NCI-H748 (cell line): ENCODE measurements at regions not wholly inside any gene's neighbourhood (a gene's known extent, or its start where the extent isn't known, plus 50 kb on each side); places are given as distances from the start of the nearest gene placed in this dataset.
A peak's percentile ranks its signal among the peaks of the same experiment; 100 is the strongest.

Experiments used
- DNase-seq: peaks from one replicate; lab custom pipeline; 2025; ENCODE audit not compliant: unreplicated experiment; lab: John Stamatoyannopoulos, UW

- DNase-seq = no peak
Observed at GRCh38 chr12:83856803-83857202, 1055.8 kb downstream of the SLC6A15 start.

- no peak for DNase-seq
Observed at GRCh38 chr12:83850531-83850930, 1062.1 kb downstream of the SLC6A15 start.

DNA sequence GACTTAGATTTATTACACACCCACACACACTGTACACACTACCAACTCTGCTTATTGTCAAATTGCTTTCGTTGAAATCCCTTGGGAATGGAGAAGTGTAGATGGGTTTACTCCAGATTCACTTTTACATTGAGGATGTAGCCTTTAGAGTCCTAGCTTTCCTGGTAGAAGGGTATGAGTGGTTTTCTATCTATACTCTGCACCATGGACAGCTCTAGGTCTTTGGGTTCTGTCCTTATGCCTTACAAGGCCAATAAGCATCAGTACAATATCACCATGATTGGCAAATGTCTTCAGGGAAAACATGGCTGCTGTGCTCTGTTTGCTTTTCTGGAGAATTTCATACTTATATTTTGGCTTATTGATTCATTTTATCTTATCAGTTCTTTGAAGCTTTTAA is 1063.9 kb downstream of the SLC6A15 start:
- no peak for DNase-seq

GRCh38 chr12:83843541-83843940 is 1069.1 kb downstream of the SLC6A15 start:
- no peak for DNase-seq

- DNase-seq = no peak
Observed at GRCh38 chr12:83841620-83842019, 1071.0 kb downstream of the SLC6A15 start.

- peak; percentile 84 for DNase-seq
Observed at GRCh38 chr12:83827860-83828259, 1084.7 kb downstream of the SLC6A15 start.

DNA sequence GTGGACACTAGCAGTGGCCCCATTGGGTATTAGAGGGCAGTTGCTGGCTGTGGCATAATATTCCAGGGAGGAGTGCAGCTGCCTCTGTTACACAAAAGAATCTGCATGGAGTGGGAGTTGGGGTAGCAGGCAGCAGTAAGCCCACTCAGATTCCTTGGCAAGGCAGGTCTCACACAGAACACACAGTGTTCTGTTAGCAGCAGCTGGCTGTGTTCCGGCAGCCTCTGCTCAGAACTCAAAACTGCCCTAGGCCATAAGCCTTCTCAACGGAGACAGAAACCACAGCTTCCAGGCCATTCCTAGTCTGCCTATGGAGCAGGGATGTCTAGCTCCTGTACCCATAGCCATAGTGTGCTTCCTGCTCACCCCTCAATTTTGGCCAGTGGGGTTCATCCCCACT is 1085.4 kb downstream of the SLC6A15 start:
- no peak for DNase-seq

DNA sequence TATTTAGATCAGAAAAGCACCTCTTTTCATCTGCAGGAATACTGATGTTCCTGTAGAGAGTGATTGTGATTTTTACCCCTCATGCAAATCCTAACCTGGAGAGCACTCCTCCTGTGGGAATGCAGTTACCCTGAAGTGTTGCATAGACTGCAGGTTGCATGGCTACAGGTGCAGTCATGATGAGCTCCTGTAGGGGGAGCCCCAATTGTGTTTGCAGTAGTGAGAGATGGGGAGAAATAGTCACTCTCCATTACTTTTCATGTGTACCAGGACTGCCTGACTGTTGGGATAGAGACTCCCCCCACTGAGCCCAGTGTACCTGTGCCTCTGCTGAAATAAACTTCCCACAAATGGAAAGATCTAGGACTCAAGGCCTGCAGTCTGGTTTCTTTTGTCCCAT is 1086.5 kb downstream of the SLC6A15 start:
- peak; percentile 58 for DNase-seq

- peak; percentile 62 for DNase-seq
Observed at GRCh38 chr12:83823386-83824045, 1089.1 kb downstream of the SLC6A15 start.

DNA sequence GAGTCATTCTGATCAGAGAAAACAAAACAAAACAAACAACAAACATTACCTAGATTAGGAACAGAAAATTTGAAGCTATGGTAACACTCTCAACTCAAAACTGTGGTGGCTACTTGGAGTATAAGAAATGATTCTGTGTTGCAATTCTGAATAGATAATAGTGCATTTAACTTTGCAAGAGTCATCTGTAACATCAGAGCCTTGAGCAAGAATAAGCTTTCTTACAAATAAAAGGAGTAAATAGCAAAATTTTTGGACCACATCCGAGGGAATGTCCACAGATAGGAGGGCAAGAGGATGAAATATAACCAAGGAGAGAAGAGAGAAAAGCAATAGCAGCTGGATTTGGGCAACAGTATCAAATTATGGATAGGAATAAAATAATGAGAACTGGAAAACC is 1090.6 kb downstream of the SLC6A15 start:
- DNase-seq = no peak

DNA sequence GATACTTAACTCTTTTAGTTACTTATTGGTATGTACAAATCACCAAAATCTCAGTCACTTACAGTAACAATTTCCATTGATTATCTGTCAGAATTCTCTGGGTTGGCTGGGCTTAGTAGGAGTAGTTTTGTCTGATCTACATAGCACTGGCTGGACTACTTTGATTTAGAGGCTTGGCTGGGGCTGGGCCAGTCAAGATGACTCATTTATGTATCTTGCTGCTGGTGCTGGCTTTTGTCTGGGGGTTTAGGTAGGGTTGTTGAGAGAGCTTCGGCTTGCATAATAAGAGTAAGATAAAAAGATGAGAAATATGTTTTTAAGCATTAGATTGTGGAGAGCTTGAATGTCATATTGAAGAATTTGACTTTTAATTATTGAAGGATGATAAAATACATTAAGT is 1093.7 kb downstream of the SLC6A15 start:
- no peak for DNase-seq

DNA sequence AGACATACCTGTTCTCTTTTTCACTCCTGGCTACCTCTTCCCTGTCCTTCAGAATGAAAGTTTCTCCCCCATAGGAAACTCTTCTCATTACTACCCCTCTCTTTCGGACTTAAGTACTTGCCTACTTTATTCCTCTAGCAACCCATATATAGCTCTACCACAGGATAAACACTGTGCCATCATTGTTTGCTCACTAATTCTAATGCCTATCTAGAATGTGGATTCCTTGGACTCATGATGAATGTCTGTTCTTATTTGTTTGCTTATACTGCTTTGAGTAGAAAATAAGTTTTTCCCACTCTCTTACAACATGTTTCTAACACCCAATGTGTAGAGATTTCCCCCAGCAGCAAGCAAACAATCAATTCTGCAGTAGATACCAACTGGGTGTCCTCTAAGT is 1094.9 kb downstream of the SLC6A15 start:
- no peak for DNase-seq

DNA sequence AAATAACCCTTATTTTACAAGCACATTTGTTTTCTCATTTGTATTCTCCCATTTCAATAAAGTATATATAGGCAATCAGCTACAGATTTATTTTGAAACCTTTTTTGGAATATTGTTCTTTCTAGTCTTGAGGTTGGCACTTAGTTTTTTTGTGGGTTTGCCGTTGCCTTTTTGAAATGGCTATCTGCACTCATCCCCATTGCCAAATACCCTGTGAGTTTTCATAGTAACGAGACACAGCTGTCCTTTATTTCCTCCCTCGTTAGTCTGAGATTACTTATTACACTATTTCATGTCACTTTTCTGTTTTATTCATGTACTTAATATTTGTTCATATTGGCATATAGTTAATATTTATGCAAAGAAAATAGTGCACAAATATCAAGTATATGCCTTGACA is 1104.0 kb downstream of the SLC6A15 start:
- no peak for DNase-seq

GRCh38 chr12:83807871-83808270 is 1104.7 kb downstream of the SLC6A15 start:
- no peak for DNase-seq

DNA sequence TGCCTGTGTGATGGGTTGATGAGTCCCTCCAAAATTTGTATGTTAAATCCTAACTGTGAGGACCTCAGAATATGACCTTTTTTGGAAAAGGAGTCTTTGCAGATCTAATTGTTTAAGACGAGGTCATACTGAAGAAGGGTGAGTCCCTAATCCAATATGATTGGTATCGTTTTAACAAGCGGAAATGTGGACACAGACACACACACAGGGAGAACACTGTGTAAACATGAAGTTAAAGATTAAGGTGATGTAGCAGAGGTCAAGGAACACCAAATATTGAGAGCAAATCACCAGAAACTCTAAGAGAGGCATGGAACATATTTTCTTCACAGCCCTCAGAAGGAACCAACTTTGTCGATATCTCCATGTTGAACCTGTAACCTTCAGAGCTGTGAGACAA is 1106.7 kb downstream of the SLC6A15 start:
- DNase-seq = peak; percentile 14

- DNase-seq = no peak
Observed at GRCh38 chr12:83805156-83805772, 1107.3 kb downstream of the SLC6A15 start.

DNA sequence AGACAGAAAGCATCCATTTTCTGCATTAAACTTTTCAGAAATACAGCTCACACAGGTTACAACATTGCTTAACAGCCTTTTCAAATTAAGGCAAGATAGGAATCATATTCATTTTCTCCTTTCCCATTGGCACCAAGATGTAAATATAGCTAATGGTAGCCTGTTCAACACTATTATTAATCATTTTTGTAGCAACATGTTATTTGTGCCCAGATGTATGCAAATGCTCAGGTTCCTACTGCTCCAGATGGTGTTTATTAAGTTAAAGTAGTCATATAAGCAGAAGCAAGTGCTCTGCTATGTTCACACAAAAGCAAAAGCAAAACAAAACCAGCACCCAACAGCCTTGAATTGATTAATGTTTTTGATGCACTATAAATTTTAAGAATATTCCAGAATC is 1110.6 kb downstream of the SLC6A15 start:
- no peak for DNase-seq

DNA sequence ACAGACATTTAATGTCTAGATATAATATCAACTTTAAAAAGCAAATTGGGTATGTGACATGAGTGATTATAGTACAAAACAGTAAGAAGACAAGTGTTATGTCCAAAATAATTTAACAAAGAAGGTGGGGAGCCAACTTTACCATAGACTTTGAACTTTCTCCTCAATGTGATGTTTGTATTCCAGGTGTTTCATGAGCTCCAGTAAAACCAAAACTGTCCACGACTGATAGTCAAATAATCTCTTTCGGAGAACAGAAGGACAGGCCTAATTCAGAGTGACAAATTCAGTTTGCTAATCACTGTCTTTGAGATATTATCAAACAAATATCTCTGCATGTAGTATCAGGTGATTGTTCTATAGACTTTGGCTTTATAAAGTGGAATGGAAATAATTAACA is 1112.6 kb downstream of the SLC6A15 start:
- DNase-seq = no peak

- no peak for DNase-seq
Observed at GRCh38 chr12:83796531-83796930, 1109.8 kb downstream of the TMTC2 start.

DNA sequence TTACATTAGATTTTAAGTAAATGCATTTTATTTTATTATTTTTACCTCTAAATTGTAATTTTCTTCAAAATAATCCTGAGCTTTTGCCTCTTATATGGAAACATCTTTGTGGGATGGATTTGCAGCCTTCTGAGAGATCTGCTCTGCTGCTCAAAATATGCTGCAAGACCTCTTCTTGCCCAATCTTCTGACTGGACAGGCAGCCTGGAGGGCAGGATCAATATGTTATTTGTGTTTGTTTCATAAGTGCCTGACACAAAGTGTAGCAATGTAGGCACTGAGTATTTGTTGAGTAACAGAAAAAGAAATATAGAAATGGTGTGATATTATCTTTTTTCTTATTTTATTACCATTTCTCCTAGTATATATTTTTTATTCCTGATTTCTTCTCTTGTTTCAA is 1106.9 kb downstream of the TMTC2 start:
- no peak for DNase-seq

- DNase-seq = no peak
Observed at GRCh38 chr12:83784298-83784890, 1097.7 kb downstream of the TMTC2 start.

GRCh38 chr12:83779526-83779925 is 1092.8 kb downstream of the TMTC2 start:
- no peak for DNase-seq

GRCh38 chr12:83769151-83769550 is 1082.4 kb downstream of the TMTC2 start:
- no peak for DNase-seq
